ENCODE measurements at regions not wholly inside any gene's neighbourhood (a gene's known extent, or its start where the extent isn't known, plus 50 kb on each side); places are given as distances from the start of the nearest gene placed in this dataset.

- TF ChIP-seq CTCF (IDR thresholded peaks at IDR 0.05), result no peak
Measured at GRCh38 chr5:23012842-23013241, 159.7 kb upstream of the CDH12 start.

GRCh38 chr5:23007762-23008161 is 154.6 kb upstream of the CDH12 start:
- TF ChIP-seq CTCF (IDR thresholded peaks at IDR 0.05), result no peak

- TF ChIP-seq CTCF (IDR thresholded peaks at IDR 0.05), result no peak
Measured at GRCh38 chr5:23007236-23007635, 154.1 kb upstream of the CDH12 start.

GRCh38 chr5:23001120-23001519 is 148.0 kb upstream of the CDH12 start:
- no peak for TF ChIP-seq CTCF (IDR thresholded peaks at IDR 0.05)

- no peak for TF ChIP-seq CTCF (IDR thresholded peaks at IDR 0.05)
Measured at GRCh38 chr5:22998774-22999173, 145.6 kb upstream of the CDH12 start.

GRCh38 chr5:22998362-22998761 is 145.2 kb upstream of the CDH12 start:
- no peak for TF ChIP-seq CTCF (IDR thresholded peaks at IDR 0.05)

GRCh38 chr5:22988937-22989336 is 135.8 kb upstream of the CDH12 start:
- TF ChIP-seq CTCF (IDR thresholded peaks at IDR 0.05), result no peak

GRCh38 chr5:22986281-22986680 is 133.1 kb upstream of the CDH12 start:
- no peak for TF ChIP-seq CTCF (IDR thresholded peaks at IDR 0.05)
